ENCODE measurements at regions not wholly inside any gene's neighbourhood (a gene's known extent, or its start where the extent isn't known, plus 50 kb on each side); places are given as distances from the start of the nearest gene placed in this dataset.
A peak's percentile ranks its signal among the peaks of the same experiment; 100 is the strongest.

GRCh38 chr14:54285030-54285429 lies 111.8 kb upstream of the CDKN3 start:
- Histone ChIP-seq H3K27me3 (replicated peaks) (no peaks in the 10 kb centered on the region), H3K36me3 (replicated peaks) (no peaks in the 10 kb centered on the region), H3K4me3 (ENCODE audit: low read depth, low read length) (no peak overlapping the region), H3K27ac (no peak overlapping the region)
- in situ Hi-C loops (cut with HindIII; ENCODE audit: low pct_ligation_motif_present, low sequenced_read_pairs): no loop called here
- TF ChIP-seq, protein P1, sequence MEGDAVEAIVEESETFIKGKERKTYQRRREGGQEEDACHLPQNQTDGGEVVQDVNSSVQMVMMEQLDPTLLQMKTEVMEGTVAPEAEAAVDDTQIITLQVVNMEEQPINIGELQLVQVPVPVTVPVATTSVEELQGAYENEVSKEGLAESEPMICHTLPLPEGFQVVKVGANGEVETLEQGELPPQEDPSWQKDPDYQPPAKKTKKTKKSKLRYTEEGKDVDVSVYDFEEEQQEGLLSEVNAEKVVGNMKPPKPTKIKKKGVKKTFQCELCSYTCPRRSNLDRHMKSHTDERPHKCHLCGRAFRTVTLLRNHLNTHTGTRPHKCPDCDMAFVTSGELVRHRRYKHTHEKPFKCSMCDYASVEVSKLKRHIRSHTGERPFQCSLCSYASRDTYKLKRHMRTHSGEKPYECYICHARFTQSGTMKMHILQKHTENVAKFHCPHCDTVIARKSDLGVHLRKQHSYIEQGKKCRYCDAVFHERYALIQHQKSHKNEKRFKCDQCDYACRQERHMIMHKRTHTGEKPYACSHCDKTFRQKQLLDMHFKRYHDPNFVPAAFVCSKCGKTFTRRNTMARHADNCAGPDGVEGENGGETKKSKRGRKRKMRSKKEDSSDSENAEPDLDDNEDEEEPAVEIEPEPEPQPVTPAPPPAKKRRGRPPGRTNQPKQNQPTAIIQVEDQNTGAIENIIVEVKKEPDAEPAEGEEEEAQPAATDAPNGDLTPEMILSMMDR (IDR thresholded peaks at IDR 0.05; ENCODE audit: low read depth, low read length, missing control alignments): no peak
- DNase-seq: no peak

DNA sequence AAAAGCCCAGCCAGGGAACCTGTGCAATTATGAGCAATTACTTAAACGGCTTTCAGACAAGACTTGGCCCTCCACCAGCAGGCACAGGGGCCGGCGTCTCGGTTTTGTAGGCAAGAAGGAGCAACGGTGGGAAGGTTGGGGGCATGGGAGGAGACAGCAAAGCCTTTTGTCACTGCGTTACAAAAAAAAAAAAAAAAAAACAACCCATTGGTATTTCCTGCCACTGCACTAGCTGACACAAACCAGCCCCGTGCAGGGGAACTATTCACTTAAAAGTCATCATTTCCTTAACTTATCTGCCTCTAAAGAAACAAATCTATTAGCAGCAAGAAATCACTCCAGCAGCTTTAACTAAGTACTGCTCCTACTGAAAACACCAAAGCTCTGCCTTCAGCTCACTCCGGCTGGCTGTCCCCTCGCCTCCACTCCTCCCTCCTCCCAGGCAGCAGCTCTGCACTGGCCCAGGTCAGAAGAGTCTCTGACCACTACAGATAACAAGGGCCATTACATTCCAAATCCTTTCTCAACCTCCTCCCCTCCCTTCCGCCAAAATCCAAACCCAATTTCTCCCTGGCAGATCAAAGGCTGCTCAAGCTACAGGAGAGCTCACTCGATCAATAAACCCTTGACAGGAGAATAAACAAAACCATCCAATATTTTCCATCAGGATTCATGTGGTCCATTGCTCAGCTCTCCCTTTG lies 105.2 kb upstream of the CDKN3 start:
- no peak overlapping the region for H3K27ac ChIP-seq
- H3K4me3 ChIP-seq (ENCODE audit: low read depth, low read length): no peak overlapping the region
- no peak for DNase-seq
- H3K36me3 ChIP-seq (replicated peaks): no peaks in the 10 kb centered on the region
- TF ChIP-seq, protein P1 (IDR thresholded peaks at IDR 0.05; ENCODE audit: low read depth, low read length, missing control alignments): no peak
- no peaks in the 10 kb centered on the region for H3K27me3 ChIP-seq (replicated peaks)
- in situ Hi-C loops (cut with HindIII; ENCODE audit: low pct_ligation_motif_present, low sequenced_read_pairs): no loop called here

GRCh38 chr14:54294802-54295201 lies 102.0 kb upstream of the CDKN3 start:
- no peak for DNase-seq
- no peak overlapping the region for H3K4me3 ChIP-seq (ENCODE audit: low read depth, low read length)
- no peaks in the 10 kb centered on the region for H3K36me3 ChIP-seq (replicated peaks)
- in situ Hi-C loops (cut with HindIII; ENCODE audit: low pct_ligation_motif_present, low sequenced_read_pairs): no loop called here
- H3K27me3 ChIP-seq (replicated peaks): no peaks in the 10 kb centered on the region
- TF ChIP-seq, protein P1 (IDR thresholded peaks at IDR 0.05; ENCODE audit: low read depth, low read length, missing control alignments): no peak
- no peak overlapping the region for H3K27ac ChIP-seq

DNA sequence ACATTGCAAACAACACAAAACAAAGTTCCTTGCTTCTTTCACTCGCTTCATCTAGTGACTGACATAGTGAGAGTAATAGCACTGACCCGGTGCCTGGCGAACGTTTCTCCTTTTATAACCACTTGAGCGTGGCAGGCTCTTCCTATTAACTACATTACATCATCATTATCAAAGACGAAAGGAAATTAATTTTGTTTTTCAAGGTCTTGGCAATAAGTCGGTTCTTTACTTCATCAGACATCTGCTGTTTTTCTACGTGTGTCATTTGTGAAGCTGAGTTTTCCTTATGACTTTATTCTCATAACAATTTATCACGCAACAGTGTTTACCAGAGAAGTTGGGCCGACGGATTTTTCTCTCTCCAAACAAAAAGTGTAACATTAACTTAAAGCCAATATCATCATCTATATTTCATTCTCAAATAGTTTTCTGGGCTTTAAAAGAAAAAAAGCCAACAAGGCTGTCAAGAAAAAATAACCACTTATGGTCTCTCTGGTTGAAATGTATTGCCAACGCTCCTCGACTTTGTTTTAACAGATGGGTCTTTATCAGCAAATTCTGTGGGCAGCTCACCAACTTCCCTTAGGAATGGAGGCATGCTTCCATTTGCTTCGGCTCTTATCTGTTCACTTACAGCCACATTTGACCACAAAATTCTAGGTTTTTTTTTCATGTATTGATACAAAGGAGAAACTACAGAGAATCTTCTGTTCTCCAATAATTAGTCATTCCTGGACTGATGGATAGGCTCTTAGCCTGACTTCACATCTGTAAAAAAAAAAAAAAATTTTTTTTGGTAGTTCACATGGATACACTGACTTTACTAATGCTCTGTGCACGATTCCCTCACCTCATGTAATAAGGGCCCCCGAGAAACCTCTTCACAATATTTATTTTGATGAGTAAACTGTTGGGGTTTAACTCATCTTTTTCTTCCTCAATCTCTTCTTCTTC lies 97.1 kb upstream of the CDKN3 start:
- no peaks in the 10 kb centered on the region for H3K27me3 ChIP-seq (replicated peaks)
- no peak overlapping the region for H3K27ac ChIP-seq
- TF ChIP-seq, protein P1 (IDR thresholded peaks at IDR 0.05; ENCODE audit: low read depth, low read length, missing control alignments): no peak
- H3K36me3 ChIP-seq (replicated peaks): no peaks in the 10 kb centered on the region
- peak; percentile 37 for DNase-seq
- no peak overlapping the region for H3K4me3 ChIP-seq (ENCODE audit: low read depth, low read length)
- in situ Hi-C loops (cut with HindIII; ENCODE audit: low pct_ligation_motif_present, low sequenced_read_pairs): no loop called here

GRCh38 chr14:54300881-54301280 lies 95.9 kb upstream of the CDKN3 start:
- Histone ChIP-seq H3K36me3 (replicated peaks) (no peaks in the 10 kb centered on the region), H3K27ac (no peak overlapping the region), H3K27me3 (replicated peaks) (peaks cover 6% of the 10 kb centered on the region), H3K4me3 (ENCODE audit: low read depth, low read length) (no peak overlapping the region)
- in situ Hi-C loops (cut with HindIII; ENCODE audit: low pct_ligation_motif_present, low sequenced_read_pairs): no loop called here
- DNase-seq: no peak
- TF ChIP-seq, protein P1 (IDR thresholded peaks at IDR 0.05; ENCODE audit: low read depth, low read length, missing control alignments): no peak

Measured in brain microvascular endothelial cell (primary cell).